ENCODE measurements at regions not wholly inside any gene's neighbourhood (a gene's known extent, or its start where the extent isn't known, plus 50 kb on each side); places are given as distances from the start of the nearest gene placed in this dataset.

DNA sequence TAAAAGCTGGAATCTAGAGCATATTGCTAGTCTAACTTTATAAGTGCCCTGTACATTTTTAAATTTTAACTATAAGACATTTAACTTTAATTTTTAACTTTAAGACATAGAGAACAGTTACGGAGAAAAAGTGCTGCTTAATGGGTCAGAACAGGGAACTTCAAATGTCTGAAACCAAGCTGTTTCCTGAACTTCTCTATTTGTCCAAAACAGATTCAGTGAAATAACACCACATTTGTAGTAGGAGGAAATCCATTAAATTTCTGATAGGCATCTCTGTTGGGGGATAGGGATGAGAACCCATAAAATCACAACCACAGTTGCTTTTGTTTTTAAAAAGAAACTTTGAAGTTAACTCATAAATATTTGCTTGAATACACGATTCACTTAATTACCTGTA, 170.8 kb upstream of the ANK3 start:
- intact Hi-C loops (cut with DNase I, micrococcal nuclease) = no loop called here
- ChIA-PET CTCF (no interaction called here), POLR2A (no interaction called here)
- DNase-seq (no peak), ATAC-seq (ENCODE audit: poor library complexity) (no peak)
- Mint-ChIP-seq H3K36me3 (ENCODE audit: low read depth) (peaks cover 26% of the 10 kb centered on the region), H3K9me3 (no peaks in the 10 kb centered on the region), H3K27me3 (no peaks in the 10 kb centered on the region), H3K27ac (no peak overlapping the region), H3K4me1 (ENCODE audit: low read depth) (peaks cover 20% of the 10 kb centered on the region), H3K4me3 (no peak overlapping the region)
- no peak for TF ChIP-seq CTCF (IDR thresholded peaks at IDR 0.05)
- Histone ChIP-seq H3K4me1 (ENCODE audit: insufficient read depth, low read length) (no peaks in the 10 kb centered on the region), H3K4me3 (ENCODE audit: low read length) (no peak overlapping the region), H3K27me3 (ENCODE audit: control insufficient read depth in 1 of 2, insufficient read depth in 2 of 2, low read length in 2 of 2) (no peaks in the 10 kb centered on the region), H3K36me3 (ENCODE audit: insufficient read depth, low read length) (no peaks in the 10 kb centered on the region), H3K9me3 (ENCODE audit: control insufficient read depth in 1 of 2, insufficient read depth in 1 of 2, low read length in 2 of 2) (no peaks in the 10 kb centered on the region), H3K27ac (ENCODE audit: low read depth in 1 of 2, low read length in 2 of 2) (no peak overlapping the region)

DNA sequence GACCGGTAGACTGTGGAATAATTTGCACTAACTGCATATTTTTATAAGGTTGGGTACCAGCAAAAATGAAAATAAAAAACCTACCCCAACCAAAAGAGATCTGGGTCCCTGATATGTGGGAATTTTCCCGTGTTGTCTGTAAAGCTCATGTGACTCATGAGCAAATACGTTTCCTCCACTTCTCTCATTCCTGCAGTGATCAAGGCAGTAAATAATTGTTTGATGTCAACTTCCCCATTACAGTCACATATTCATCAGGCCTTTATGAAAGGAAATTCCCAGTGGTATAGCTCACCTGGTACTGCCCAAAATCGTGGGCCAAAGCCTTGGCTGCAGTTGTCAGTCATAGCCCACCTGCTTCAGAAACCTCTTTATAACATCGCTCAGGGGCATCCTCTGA, 166.0 kb upstream of the ANK3 start:
- peaks cover 5% of the 10 kb centered on the region for H3K9me3 Mint-ChIP-seq
- H3K4me3 ChIP-seq (ENCODE audit: low read length) = no peak overlapping the region
- H3K9me3 ChIP-seq (ENCODE audit: control insufficient read depth in 1 of 2, insufficient read depth in 1 of 2, low read length in 2 of 2) = no peaks in the 10 kb centered on the region
- no peaks in the 10 kb centered on the region for H3K27me3 ChIP-seq (ENCODE audit: control insufficient read depth in 1 of 2, insufficient read depth in 2 of 2, low read length in 2 of 2)
- ATAC-seq (ENCODE audit: poor library complexity) = no peak
- H3K4me1 Mint-ChIP-seq (ENCODE audit: low read depth) = no peaks in the 10 kb centered on the region
- TF ChIP-seq CTCF (IDR thresholded peaks at IDR 0.05) = no peak
- no peak overlapping the region for H3K27ac Mint-ChIP-seq
- ChIA-PET CTCF (no interaction called here), POLR2A (no interaction called here)
- H3K4me3 Mint-ChIP-seq = no peak overlapping the region
- intact Hi-C loops (cut with DNase I, micrococcal nuclease) = no loop called here
- H3K27me3 Mint-ChIP-seq = no peaks in the 10 kb centered on the region
- H3K36me3 ChIP-seq (ENCODE audit: insufficient read depth, low read length) = no peaks in the 10 kb centered on the region
- H3K27ac ChIP-seq (ENCODE audit: low read depth in 1 of 2, low read length in 2 of 2) = no peak overlapping the region
- peaks cover 29% of the 10 kb centered on the region for H3K36me3 Mint-ChIP-seq (ENCODE audit: low read depth)
- DNase-seq = no peak
- no peaks in the 10 kb centered on the region for H3K4me1 ChIP-seq (ENCODE audit: insufficient read depth, low read length)

- Histone ChIP-seq H3K27me3 (ENCODE audit: control insufficient read depth in 1 of 2, insufficient read depth in 2 of 2, low read length in 2 of 2) (no peaks in the 10 kb centered on the region), H3K4me3 (ENCODE audit: low read length) (no peak overlapping the region), H3K27ac (ENCODE audit: low read depth in 1 of 2, low read length in 2 of 2) (no peak overlapping the region), H3K4me1 (ENCODE audit: insufficient read depth, low read length) (no peaks in the 10 kb centered on the region), H3K36me3 (ENCODE audit: insufficient read depth, low read length) (no peaks in the 10 kb centered on the region), H3K9me3 (ENCODE audit: control insufficient read depth in 1 of 2, insufficient read depth in 1 of 2, low read length in 2 of 2) (no peaks in the 10 kb centered on the region)
- Mint-ChIP-seq H3K36me3 (ENCODE audit: low read depth) (peaks cover 16% of the 10 kb centered on the region), H3K9me3 (peaks cover 5% of the 10 kb centered on the region), H3K4me3 (no peak overlapping the region), H3K27ac (no peak overlapping the region), H3K4me1 (ENCODE audit: low read depth) (no peaks in the 10 kb centered on the region), H3K27me3 (no peaks in the 10 kb centered on the region)
- ChIA-PET CTCF (no interaction called here), POLR2A (no interaction called here)
- ATAC-seq (ENCODE audit: poor library complexity) = no peak
- DNase-seq = peak in 3 of 14 experiments; percentile 17 to 30 (median 29)
- intact Hi-C loops (cut with DNase I, micrococcal nuclease) = loop anchor here (2.0 to 5.0 kb wide), 2 partner anchors 218 to 219 kb away; no protein-coding TSS in a partner anchor
- peak; percentile 57 for TF ChIP-seq CTCF (IDR thresholded peaks at IDR 0.05)
Observed at GRCh38 chr10:60549686-60550085, 160.0 kb upstream of the ANK3 start.
